ENCODE measurements at regions not wholly inside any gene's neighbourhood (a gene's known extent, or its start where the extent isn't known, plus 50 kb on each side); places are given as distances from the start of the nearest gene placed in this dataset.

- no peak overlapping the region for H3K4me2 ChIP-seq (ENCODE audit: insufficient read depth, low read length)
- H3K36me3 ChIP-seq (ENCODE audit: insufficient read depth, low read length), result no peaks in the 10 kb centered on the region
- no peaks in the 10 kb centered on the region for H3K9me3 ChIP-seq (ENCODE audit: insufficient read depth, low read length, severe bottlenecking)
- no peaks in the 10 kb centered on the region for H4K20me1 ChIP-seq (ENCODE audit: insufficient read depth, low read length)
- H2AFZ ChIP-seq (ENCODE audit: low read depth, low read length), result no peak overlapping the region
- H3K79me2 ChIP-seq (ENCODE audit: insufficient read depth, low read length), result no peaks in the 10 kb centered on the region
- H3K4me1 ChIP-seq (ENCODE audit: insufficient read depth, low read length), result no peaks in the 10 kb centered on the region
- TF ChIP-seq EZH2 (IDR thresholded peaks at IDR 0.05; ENCODE audit: borderline replicate concordance, low read depth, low read length, severe bottlenecking) (no peak), CTCF (IDR thresholded peaks at IDR 0.05; ENCODE audit: borderline replicate concordance, extremely low read depth, low read length, poor library complexity, severe bottlenecking) (no peak)
- H3K4me3 ChIP-seq (ENCODE audit: low read depth in 1 of 2, low read length in 2 of 2), result no peak overlapping the region
- no peaks in the 10 kb centered on the region for H3K27me3 ChIP-seq (ENCODE audit: insufficient read depth, low read length, poor library complexity)
- ATAC-seq (ENCODE audit: insufficient read depth, low read depth), result no peak
- no peak overlapping the region for H3K9ac ChIP-seq (ENCODE audit: low read depth, low read length)
- DNase-seq, result no peak
- H3K27ac ChIP-seq (ENCODE audit: low read length), result no peak overlapping the region
Observed at GRCh38 chr3:152629363-152630122, 205.4 kb upstream of the P2RY1 start.

- Histone ChIP-seq H3K36me3 (ENCODE audit: insufficient read depth, low read length) (no peaks in the 10 kb centered on the region), H3K4me2 (ENCODE audit: insufficient read depth, low read length) (no peak overlapping the region), H4K20me1 (ENCODE audit: insufficient read depth, low read length) (no peaks in the 10 kb centered on the region), H3K4me3 (ENCODE audit: low read depth in 1 of 2, low read length in 2 of 2) (no peak overlapping the region), H2AFZ (ENCODE audit: low read depth, low read length) (no peak overlapping the region), H3K4me1 (ENCODE audit: insufficient read depth, low read length) (no peaks in the 10 kb centered on the region), H3K79me2 (ENCODE audit: insufficient read depth, low read length) (no peaks in the 10 kb centered on the region), H3K9ac (ENCODE audit: low read depth, low read length) (no peak overlapping the region), H3K9me3 (ENCODE audit: insufficient read depth, low read length, severe bottlenecking) (no peaks in the 10 kb centered on the region), H3K27ac (ENCODE audit: low read length) (no peak overlapping the region), H3K27me3 (ENCODE audit: insufficient read depth, low read length, poor library complexity) (peaks cover 6% of the 10 kb centered on the region)
- TF ChIP-seq CTCF (IDR thresholded peaks at IDR 0.05; ENCODE audit: borderline replicate concordance, extremely low read depth, low read length, poor library complexity, severe bottlenecking), result no peak
- DNase-seq, result no peak
- ATAC-seq (ENCODE audit: insufficient read depth, low read depth), result no peak
Observed at GRCh38 chr3:152635389-152635788, 199.5 kb upstream of the P2RY1 start.

DNA sequence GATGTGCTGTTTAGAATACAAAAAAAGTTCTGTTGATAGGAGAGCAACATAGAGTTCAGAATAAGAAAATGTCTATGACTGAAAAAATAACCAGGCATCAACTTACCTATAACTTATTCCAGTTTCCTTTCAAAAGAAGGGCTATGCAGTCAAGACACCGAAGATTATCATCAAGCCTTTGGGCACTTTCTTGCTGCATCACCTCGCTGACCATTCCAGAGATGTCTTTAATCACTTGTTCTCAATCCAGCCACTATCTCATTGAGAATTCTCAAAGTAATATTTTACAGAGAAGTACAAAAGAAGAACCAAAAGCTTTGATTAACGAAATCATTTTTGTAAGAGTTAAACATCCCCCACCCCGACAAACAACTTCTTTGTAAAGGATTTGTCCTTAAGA lies 198.3 kb upstream of the P2RY1 start:
- Histone ChIP-seq H3K27me3 (ENCODE audit: insufficient read depth, low read length, poor library complexity) (peaks cover 6% of the 10 kb centered on the region), H3K9ac (ENCODE audit: low read depth, low read length) (no peak overlapping the region), H3K4me1 (ENCODE audit: insufficient read depth, low read length) (no peaks in the 10 kb centered on the region), H3K4me2 (ENCODE audit: insufficient read depth, low read length) (no peak overlapping the region), H2AFZ (ENCODE audit: low read depth, low read length) (no peak overlapping the region), H3K4me3 (ENCODE audit: low read depth in 1 of 2, low read length in 2 of 2) (no peak overlapping the region), H3K36me3 (ENCODE audit: insufficient read depth, low read length) (no peaks in the 10 kb centered on the region), H3K9me3 (ENCODE audit: insufficient read depth, low read length, severe bottlenecking) (no peaks in the 10 kb centered on the region), H4K20me1 (ENCODE audit: insufficient read depth, low read length) (no peaks in the 10 kb centered on the region), H3K79me2 (ENCODE audit: insufficient read depth, low read length) (no peaks in the 10 kb centered on the region), H3K27ac (ENCODE audit: low read length) (no peak overlapping the region)
- TF ChIP-seq CTCF (IDR thresholded peaks at IDR 0.05; ENCODE audit: borderline replicate concordance, extremely low read depth, low read length, poor library complexity, severe bottlenecking) (no peak), EZH2 (IDR thresholded peaks at IDR 0.05; ENCODE audit: borderline replicate concordance, low read depth, low read length, severe bottlenecking) (no peak)
- DNase-seq (no peak), ATAC-seq (ENCODE audit: insufficient read depth, low read depth) (no peak)

Data from DND-41 (cell line).